ENCODE measurements at regions not wholly inside any gene's neighbourhood (a gene's known extent, or its start where the extent isn't known, plus 50 kb on each side); places are given as distances from the start of the nearest gene placed in this dataset.

DNA sequence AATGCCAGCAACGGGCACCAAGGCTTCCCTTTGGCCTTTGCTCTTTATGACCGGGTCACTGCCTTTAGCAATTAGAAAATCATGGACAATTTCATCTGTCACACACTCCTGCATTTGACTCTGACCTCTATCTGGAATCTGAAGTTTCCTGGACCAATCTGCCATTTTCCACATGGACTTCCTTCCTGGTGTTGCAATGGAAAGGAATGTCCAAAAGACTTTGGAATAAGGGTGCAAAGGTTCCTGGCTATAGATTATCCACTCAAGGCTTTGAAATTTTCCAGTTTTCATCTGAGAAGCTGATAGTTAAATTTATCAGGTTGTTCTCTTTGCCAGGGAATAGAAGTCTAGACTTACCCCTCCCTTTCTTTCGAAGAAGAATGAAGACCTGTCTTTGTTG is 523.1 kb upstream of the ZNF462 start:
- FAIRE-seq: no peak

DNA sequence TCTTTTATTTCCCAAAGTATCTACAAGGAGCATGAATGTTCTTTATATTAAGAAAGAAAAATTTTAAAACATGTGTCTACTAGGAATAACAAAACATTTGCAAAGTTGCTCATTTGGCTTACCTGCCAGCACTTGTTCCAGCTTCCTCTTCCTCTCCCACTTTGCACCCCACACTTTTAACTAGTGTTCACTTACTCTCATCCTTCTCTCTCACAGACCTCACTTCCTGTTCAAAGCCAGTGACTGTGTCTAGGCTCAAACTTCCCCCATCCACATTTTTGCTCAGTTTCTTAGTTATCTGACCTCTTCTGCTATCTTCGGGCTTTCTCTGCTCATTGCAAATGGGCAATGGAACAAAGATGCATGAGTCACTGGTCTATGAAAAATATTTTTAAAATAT is 512.2 kb upstream of the ZNF462 start:
- no peak for FAIRE-seq

DNA sequence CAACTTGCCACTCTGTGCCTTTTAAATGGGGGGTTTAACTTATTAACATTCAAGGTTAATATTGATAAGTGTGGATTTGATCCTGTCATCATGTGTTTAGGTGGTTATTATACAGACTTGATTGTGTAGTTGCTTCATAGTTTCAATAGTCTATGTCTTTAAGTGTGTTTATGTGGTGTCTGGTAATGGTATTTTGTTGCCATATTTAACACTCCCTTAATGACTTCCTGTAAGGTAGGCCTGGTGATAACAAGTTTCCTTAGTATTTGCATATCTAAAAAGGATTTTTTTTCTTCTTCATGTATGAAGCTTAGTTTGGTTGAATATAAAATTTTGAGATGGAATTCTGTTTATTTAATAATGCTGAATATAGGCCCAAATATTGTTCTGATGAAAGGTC is 506.0 kb upstream of the ZNF462 start:
- FAIRE-seq: no peak

DNA sequence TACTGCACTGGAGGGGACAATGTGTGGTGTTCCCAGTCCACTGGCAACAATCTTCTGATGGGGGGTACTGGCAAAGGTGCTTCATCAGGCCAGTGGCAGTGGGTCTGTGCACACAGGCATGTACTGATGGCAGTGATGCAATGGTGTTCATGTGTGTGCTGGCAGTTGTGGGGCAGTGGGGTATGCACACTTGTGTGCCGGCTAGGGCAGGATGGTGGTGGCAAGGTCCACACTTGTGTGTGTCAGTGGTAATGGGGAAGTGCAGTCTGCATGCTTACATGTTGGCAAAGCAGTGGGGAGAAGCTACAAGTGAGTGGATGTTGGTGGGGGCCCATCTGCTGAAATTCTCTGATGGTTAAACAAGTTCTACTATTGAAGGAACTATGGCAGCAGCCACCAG is 504.6 kb upstream of the ZNF462 start:
- FAIRE-seq: no peak

DNA sequence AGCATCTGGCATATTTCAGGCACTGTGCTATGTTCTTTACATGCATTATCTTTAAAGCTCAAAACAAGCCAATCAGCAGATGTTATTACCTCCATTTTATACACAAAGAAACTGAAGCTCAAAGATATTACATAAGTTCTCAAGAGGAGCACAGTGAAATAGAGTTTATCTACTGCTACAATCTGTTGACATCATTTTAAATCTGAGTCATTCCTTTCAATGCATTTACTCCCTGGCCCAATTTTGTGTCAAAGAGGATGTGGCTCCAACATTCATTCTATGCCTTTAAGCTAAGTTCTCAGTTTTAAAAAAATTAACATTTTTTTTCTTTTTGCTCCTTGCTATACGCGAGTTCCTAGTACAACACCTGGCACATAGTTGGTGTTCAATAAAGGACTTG is 486.3 kb upstream of the ZNF462 start:
- no peak for FAIRE-seq

DNA sequence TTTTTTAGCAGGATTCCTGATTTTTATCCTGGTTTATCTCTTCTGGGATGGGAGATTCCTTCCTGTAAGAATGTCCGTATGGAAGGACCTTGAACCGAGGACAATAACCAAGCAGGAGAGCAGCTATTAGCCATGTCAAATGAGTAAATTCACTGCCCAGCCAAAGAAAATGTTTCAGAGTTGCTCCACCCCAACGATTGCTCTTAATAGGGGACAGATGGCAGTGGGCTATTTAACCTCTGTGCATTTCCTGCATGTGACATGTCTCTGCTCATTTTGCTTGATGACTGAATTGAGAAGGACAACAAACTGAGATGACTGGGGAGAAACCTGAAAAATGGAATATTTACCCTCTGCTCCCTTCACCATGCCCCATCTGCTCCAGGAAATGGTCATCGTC is 479.9 kb upstream of the ZNF462 start:
- FAIRE-seq: no peak

DNA sequence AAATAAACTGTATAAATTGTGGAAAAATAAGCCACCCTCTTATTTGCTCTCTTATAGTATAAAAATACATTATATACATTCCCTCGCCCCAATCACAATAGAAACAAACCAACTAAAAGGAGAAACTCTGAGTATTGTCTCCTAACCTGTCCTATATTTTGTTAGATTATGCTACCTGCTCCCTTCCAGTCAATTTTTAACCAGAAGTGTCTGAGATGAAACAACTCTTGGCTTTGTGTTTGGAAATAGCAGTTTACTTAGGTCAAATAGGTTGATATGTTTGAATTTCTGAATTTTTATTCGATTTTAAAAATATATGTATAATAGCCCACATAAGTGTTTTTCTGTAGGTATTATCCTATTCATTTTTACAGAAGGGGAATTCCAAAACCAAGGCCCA is 475.0 kb upstream of the ZNF462 start:
- no peak for FAIRE-seq

DNA sequence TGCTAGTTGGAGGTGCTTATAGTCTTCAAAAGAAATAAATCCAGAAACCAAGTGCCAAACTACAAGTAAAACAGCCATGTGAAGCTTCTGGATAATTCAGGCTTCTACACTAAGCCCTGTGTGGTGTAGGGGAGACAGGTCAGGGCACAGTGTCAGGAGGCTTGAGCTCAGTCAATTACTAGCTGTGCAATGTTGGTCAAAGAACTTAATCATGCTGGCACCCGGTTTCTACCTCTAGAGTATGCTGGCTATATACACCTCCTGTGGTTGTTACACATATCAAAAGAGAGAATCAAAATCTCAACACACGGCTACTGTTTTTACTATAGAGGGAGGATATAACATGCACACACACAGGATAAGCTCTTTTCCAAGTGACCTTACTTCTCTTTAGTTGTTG is 469.7 kb upstream of the ZNF462 start:
- FAIRE-seq: no peak

DNA sequence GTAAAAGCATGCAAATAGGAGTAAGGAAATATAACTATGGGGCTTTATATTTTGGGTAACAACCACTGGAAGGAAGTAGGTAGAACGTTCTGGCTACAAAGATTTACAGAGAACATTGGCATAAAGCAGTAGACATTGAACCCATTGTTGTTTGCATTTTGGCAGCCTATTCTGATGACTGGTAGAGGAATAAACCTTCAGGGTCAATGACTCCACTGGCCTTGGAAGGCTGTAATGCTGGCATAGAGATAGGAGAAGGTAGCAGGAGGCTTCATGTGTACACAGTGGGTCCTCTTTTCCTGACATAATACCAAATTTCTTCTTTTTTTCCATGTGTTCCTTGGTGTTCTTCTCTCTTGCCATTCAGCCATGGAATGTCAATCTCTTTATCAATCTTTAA is 462.8 kb upstream of the ZNF462 start:
- no peak for FAIRE-seq

DNA sequence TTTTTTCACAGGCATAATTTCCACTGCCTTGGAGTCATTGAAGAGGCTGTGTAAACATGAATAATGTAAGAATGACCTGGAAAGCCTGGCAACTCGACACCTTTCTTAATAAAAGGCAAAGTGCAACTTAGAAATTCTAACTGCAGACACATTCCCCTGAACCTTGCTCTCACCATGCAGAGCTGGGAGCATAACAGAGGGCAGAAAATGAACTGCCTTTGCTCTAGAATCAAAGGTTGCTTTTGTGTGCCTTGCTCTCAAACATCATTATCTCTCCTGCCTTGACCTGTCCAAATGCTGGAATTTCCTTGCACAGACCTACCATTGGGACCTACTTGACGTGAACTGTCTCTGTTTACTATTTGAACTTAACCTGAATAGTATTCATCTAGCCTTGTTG is 462.0 kb upstream of the ZNF462 start:
- no peak for FAIRE-seq

DNA sequence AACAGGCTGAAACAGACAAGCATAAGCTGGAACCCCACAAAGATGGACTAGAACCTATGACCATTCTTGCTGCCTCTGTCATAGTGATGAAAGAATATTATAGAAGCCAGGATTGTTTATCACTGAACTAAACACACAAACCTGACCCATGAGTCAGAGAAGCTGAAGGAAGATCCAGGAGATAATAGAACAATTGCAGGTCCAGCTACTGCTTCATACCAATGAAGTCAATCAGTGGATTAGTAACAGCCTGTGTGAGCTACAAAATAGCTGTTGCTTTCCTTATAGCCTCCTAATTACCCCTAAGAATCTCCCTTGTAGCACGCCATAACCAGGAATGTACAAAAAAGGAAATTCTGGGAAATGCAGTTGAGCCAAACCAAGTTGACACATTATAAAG is 459.9 kb upstream of the ZNF462 start:
- no peak for FAIRE-seq

DNA sequence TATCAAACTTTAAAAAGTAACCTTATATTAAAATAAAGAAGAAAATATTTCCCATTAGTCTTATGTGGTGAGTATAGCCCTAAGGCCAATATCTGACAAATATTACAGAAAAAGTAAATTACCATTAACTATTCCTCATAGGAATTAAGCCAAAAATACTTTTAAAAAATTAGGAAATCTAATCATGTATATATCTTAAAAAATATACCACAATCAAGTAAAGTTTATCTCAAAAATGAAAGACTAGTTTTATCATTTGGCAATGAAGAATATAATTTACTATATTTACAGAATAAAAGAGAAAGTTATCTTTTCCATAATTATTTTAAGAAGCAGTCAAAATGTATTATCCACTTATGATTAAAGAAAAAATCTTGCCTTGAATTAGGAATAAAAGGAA is 458.8 kb upstream of the ZNF462 start:
- no peak for FAIRE-seq

DNA sequence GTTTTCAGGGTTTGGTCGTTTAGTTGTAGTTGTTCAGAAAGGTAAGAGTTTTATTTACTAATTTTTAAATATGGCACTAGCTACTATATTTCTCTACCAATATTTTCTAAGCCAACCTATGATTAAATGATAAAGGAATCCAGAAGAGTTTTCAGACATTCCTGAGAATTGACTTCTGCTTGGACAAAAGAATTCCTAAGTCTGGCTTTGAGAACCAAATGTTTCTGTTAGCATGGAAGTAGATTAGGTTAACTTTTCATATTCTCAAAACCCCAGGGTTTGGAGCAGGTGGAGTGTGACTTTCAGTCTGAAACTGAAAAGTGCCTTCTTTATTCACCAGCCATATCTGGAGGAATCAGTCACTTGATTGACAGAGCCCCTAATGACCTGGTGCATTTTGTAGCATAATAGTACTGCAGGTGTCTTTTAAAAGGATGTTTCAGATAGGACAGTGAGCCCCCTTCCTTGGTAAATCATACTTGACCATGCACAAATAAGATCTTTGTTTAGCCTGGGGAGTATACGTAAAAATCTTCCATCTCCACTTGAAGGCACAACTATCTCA is 457.0 kb upstream of the ZNF462 start:
- no peak for FAIRE-seq

DNA sequence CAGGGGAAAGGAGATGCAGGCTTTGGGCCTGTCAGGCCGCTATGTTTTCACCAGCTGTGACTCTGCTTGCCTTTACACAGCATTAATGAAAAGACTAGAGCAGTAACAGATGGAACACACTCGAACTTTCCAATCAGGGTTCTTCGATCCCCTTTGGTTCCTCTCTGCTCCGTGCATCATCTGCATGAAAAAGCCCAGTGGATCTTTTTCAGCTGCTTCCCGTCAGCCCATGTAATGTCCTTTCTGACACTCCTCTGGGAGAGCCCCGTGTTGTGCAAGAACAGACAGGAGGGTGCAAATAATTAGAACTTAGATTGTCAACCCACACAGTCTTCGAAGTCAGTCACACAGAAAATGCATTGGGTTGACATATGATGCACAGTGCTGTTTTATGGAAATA is 448.9 kb upstream of the ZNF462 start:
- no peak for FAIRE-seq

DNA sequence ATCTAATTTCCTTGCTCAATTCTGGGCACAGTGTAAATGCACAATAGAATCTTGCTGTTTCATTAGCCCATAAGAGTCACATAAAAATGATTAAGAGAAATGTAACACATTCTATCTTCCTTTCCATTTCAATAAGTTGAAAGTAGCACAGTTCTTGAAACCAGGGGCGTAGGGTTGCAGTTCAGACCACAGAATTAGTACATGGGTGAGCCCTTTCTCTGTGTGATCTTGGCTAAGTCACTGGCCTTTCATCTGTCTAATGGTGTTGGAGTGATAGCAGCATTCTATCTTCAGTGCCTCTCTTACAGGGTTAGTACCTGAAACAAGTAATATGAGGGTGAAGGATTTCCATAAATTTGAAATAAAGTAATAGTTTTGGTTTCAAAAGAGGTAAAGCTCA is 445.3 kb upstream of the ZNF462 start:
- no peak for FAIRE-seq

DNA sequence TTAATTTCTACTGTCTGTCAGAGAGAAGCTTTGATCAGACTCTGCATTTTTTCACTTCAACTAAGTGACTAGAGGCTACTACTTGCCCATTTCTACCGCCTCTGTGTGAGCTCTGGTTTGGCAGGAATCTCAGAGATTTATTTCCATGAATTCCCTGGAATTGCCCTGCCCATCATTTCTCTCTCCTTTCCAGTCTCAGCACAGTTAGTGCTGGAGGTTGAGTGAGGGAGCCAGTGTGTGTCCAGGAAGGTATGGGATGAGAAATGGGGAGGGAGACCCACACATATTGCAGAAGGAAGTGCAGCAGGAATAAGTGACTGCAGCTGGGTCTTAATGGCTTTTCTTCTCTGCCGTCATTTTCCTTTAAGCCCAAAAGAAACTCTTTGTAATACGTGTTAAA is 443.1 kb upstream of the ZNF462 start:
- no peak for FAIRE-seq

DNA sequence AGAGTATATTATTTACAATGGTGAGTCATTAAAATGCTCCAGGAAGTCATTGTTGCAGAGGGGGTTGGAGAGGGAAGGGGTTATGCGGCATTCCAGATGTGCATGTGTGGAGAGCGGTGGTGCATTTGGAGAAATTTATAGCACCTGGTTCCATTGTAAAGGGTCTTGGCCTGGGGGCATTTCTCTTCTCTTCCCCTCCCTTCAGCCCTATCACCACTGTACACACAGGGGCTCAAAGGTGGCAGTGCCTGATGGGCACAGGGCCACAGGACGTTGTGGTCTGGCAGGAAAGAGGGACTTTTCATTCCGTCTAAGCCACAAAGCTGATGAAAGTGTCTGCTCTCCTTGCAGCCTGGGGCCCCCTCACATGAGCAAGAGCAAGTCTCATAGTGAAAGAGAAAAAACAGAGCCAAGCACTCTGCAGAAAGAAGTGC is 442.4 kb upstream of the ZNF462 start:
- FAIRE-seq: no peak

DNA sequence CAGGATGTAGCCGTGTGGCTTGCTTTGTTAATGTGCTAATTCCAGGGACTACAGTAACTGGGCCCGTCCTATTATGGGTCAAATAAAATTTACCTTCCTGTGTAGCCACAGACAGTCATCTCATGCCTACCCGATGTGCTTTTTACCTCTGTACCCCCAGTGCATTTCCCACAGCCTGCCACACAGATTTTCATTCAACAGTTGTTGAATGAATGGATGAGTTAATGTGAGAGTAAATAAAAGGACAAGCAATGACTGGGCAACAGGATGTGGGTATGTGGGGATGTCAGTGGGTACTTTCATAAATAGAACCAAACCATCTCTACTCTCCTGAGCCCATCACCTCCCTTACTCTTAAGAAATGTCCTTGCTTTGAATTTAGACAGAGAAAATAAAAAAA is 441.2 kb upstream of the ZNF462 start:
- FAIRE-seq: no peak

DNA sequence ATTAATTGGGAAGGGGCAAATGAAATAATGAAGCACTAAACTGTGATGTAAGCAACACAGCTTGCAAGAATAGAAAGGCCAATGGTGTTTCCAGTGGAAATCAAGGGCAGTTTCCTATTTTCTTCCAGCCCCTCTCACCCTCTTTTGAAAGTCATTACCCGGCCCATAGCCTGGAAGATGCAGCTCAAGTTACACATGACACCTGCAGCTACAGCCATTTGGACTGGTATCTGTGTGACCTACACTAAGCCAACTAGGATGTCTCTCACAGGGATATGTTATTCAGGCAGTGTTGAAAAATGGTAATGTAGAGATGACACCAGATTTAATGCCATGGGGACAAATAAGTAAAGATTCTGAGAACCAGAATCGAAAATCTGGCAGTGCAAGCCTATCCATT is 439.4 kb upstream of the ZNF462 start:
- FAIRE-seq: no peak

DNA sequence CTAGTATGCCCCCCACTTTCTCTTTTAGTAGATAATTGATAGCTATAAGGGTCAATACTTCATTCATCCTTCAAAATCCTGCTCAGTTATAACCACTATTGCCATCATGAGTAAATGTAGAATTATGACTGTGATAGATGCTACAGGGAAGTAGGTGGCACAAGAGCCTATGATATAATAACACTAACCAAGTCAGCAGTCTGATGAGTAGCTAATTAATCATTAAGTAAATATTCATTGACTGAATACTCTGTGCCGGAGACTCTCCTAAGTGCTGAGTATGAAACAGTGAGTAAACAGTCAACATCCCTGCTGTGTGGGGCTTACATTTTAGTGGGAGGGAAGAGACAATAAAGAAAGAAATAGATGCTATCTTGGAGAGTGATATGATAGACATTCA is 430.3 kb upstream of the ZNF462 start:
- no peak for FAIRE-seq

DNA sequence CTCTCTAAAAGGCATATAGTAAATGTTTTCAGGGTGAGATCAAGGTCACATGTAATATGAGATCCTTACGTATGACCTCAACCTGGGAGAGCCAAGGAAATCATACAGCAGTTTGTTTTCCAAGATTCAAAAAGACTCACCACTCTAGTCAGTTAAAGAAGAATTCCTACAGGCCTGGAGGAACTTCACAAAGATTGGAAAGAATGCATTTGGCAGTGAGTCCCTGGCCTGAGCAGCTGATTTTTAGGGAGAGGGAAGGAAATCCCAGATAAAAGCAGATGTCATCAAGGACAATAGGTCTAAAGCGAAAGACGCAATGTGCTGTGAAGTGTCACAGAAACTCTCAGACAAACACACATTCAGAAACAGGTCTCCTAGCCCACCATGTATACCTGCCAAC is 424.0 kb upstream of the ZNF462 start:
- no peak for FAIRE-seq

DNA sequence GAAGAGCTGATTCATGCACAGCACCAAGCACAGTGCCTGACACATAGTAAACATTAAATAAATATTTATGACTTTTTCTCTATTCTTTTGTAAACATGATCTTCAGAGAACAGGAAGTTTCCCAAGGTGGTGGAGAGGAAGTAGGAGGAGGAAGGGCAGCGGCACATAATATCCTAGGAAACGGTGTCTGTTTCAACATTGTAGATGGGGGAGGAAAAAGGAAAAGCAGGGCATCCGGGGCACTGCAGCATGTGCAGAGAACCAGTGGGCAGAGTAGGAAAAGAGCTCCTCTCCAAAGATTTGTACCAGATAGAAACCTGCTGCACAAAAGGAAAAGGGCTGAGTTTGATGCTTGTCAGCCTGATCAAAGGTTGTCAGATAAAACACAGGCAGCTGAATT is 421.7 kb upstream of the ZNF462 start:
- FAIRE-seq: no peak

DNA sequence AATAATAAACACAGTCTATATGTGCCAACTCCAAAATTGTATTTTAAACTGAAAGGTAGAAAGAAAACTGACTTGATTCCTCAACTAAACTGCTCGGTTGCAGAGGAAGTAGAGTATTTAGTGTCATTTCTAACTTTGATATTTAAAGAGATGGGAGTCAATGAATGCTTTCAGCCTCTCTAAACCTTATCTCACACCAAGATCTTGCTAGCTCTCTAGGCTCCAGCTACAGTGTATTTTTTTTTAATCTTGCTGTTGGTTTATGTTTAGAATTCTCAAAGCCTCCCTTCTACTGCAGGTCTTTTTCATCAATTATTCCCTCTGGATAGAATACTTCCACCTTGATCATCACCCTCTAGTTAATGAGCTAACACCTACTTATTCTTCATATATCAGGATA is 419.4 kb upstream of the ZNF462 start:
- FAIRE-seq: no peak

DNA sequence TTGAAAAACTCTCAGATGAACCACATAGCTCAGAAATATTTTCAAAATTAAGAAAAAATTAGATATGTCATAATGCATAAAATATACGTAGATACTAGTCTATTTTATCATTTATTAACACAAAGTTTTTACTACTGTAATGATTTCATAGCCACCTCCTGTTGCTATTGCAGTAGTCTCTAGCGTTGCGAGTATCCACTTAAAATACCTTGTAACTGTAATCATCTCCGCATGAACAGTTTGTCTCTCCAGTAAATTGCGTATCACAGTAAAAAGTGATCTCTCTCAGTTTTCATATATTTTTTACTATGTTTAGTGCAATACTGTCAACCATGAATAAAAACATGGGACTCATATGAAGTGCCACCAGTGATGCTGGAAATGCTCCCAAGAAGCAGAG is 417.9 kb upstream of the ZNF462 start:
- FAIRE-seq: no peak

DNA sequence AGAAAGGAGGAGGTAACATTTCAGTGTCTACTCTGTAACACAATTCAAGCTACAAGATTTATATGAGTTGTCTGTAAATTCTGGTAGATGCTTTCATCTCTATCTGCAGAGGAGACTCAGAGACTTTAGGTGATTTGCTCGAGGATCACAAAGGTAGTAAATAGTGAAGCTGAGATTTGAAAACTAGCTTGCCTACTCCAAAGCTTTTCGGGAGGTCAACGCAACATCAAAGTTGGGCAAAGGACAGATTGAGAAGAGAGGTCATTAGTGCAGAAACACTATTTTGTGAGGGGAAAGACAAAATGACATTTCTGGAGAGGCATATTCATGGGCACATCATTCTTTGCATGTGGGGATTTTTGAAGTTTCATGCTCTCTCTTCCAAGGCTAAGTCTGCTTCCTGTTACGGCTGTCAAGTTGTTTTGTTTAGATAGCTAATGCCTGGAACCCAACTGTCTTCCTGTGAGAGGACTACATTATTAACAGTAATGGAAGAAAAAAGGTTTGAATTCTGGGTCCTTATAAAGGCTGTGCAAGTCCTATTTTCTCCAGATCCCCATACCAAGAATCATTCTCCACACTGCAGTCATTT is 413.5 kb upstream of the ZNF462 start:
- no peak for FAIRE-seq

DNA sequence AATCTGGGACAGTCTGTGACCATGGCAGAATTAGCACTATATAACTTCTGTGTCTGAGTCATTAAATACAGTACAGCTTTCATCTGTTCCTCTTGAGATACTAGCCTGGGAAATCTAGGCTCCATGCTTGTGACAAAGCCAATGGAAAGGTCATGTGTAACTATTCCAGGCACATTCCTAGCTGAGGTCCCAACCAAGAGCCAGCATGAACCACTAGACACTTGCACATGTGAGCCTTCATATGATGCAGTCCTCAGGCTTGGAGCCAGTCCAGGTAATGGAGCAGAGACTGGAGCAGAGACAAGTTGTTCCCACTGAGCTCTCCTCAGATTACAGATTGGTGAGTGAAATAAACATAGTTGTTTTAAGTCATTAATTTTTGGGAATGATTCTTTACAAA is 412.4 kb upstream of the ZNF462 start:
- no peak for FAIRE-seq
